ENCODE measurements at regions not wholly inside any gene's neighbourhood (a gene's known extent, or its start where the extent isn't known, plus 50 kb on each side); places are given as distances from the start of the nearest gene placed in this dataset.

- Histone ChIP-seq H3K36me3 (replicated peaks; ENCODE audit: low read depth, low read length) (no peaks in the 10 kb centered on the region), H3K9ac (ENCODE audit: low read length) (no peak overlapping the region), H2AFZ (ENCODE audit: low read depth, low read length) (no peak overlapping the region), H4K20me1 (ENCODE audit: insufficient read depth, low read length) (no peaks in the 10 kb centered on the region), H3K4me3 (ENCODE audit: low read length) (no peak overlapping the region), H3K4me1 (ENCODE audit: low read length) (no peaks in the 10 kb centered on the region), H3K9me3 (ENCODE audit: insufficient read depth, low read length) (no peaks in the 10 kb centered on the region), H3K79me2 (ENCODE audit: low read length) (no peaks in the 10 kb centered on the region), H3K27me3 (ENCODE audit: low read depth, low read length) (no peaks in the 10 kb centered on the region), H3K4me2 (ENCODE audit: low read length) (no peak overlapping the region), H3K27ac (ENCODE audit: low read length) (no peak overlapping the region)
- TF ChIP-seq EZH2phosphoT487 (IDR thresholded peaks at IDR 0.05; ENCODE audit: low read depth) (no peak), CTCF (IDR thresholded peaks at IDR 0.05; ENCODE audit: low read depth, low read length) (no peak)
Measured at GRCh38 chr4:148828291-148828690, 386.1 kb upstream of the NR3C2 start.

- Histone ChIP-seq H3K79me2 (ENCODE audit: low read length) (no peaks in the 10 kb centered on the region), H3K9ac (ENCODE audit: low read length) (no peak overlapping the region), H3K27me3 (ENCODE audit: low read depth, low read length) (no peaks in the 10 kb centered on the region), H3K27ac (ENCODE audit: low read length) (no peak overlapping the region), H3K4me2 (ENCODE audit: low read length) (no peak overlapping the region), H3K4me1 (ENCODE audit: low read length) (no peaks in the 10 kb centered on the region), H2AFZ (ENCODE audit: low read depth, low read length) (no peak overlapping the region), H3K36me3 (replicated peaks; ENCODE audit: low read depth, low read length) (no peaks in the 10 kb centered on the region), H4K20me1 (ENCODE audit: insufficient read depth, low read length) (no peaks in the 10 kb centered on the region), H3K4me3 (ENCODE audit: low read length) (no peak overlapping the region), H3K9me3 (ENCODE audit: insufficient read depth, low read length) (no peaks in the 10 kb centered on the region)
- TF ChIP-seq EZH2phosphoT487 (IDR thresholded peaks at IDR 0.05; ENCODE audit: low read depth) = no peak
- no peak for TF ChIP-seq CTCF (IDR thresholded peaks at IDR 0.05; ENCODE audit: low read depth, low read length)
Measured at GRCh38 chr4:148827781-148828180, 385.6 kb upstream of the NR3C2 start.

GRCh38 chr4:148823419-148823769, 381.2 kb upstream of the NR3C2 start:
- no peaks in the 10 kb centered on the region for H3K79me2 ChIP-seq (ENCODE audit: low read length)
- H3K9me3 ChIP-seq (ENCODE audit: insufficient read depth, low read length) = no peaks in the 10 kb centered on the region
- no peak overlapping the region for H3K4me3 ChIP-seq (ENCODE audit: low read length)
- TF ChIP-seq EZH2phosphoT487 (IDR thresholded peaks at IDR 0.05; ENCODE audit: low read depth) = no peak
- TF ChIP-seq CTCF (IDR thresholded peaks at IDR 0.05; ENCODE audit: low read depth, low read length) = no peak
- H3K27me3 ChIP-seq (ENCODE audit: low read depth, low read length) = no peaks in the 10 kb centered on the region
- H3K4me1 ChIP-seq (ENCODE audit: low read length) = no peaks in the 10 kb centered on the region
- H3K9ac ChIP-seq (ENCODE audit: low read length) = no peak overlapping the region
- H3K27ac ChIP-seq (ENCODE audit: low read length) = no peak overlapping the region
- H3K36me3 ChIP-seq (replicated peaks; ENCODE audit: low read depth, low read length) = no peaks in the 10 kb centered on the region
- H4K20me1 ChIP-seq (ENCODE audit: insufficient read depth, low read length) = no peaks in the 10 kb centered on the region
- no peak overlapping the region for H2AFZ ChIP-seq (ENCODE audit: low read depth, low read length)
- no peak overlapping the region for H3K4me2 ChIP-seq (ENCODE audit: low read length)

- Histone ChIP-seq H3K9me3 (ENCODE audit: insufficient read depth, low read length) (no peaks in the 10 kb centered on the region), H3K4me2 (ENCODE audit: low read length) (no peak overlapping the region), H3K4me3 (ENCODE audit: low read length) (no peak overlapping the region), H3K9ac (ENCODE audit: low read length) (no peak overlapping the region), H3K4me1 (ENCODE audit: low read length) (no peaks in the 10 kb centered on the region), H4K20me1 (ENCODE audit: insufficient read depth, low read length) (no peaks in the 10 kb centered on the region), H3K79me2 (ENCODE audit: low read length) (no peaks in the 10 kb centered on the region), H3K36me3 (replicated peaks; ENCODE audit: low read depth, low read length) (no peaks in the 10 kb centered on the region), H3K27me3 (ENCODE audit: low read depth, low read length) (no peaks in the 10 kb centered on the region), H3K27ac (ENCODE audit: low read length) (no peak overlapping the region), H2AFZ (ENCODE audit: low read depth, low read length) (0 out of 2 replicates have a peak overlapping the region, but pooled peaks have one; percentile 29)
- TF ChIP-seq EZH2phosphoT487 (IDR thresholded peaks at IDR 0.05; ENCODE audit: low read depth) (no peak), CTCF (IDR thresholded peaks at IDR 0.05; ENCODE audit: low read depth, low read length) (no peak)
Measured at GRCh38 chr4:148822572-148823418, 380.6 kb upstream of the NR3C2 start.

All from OCI-LY3 (cell line).